H9 (cell line): ENCODE measurements at regions not wholly inside any gene's neighbourhood (a gene's known extent, or its start where the extent isn't known, plus 50 kb on each side); places are given as distances from the start of the nearest gene placed in this dataset.

ENCODE experiments used
- DNase-seq: peaks from one replicate; pipeline ENCODE4 v3.0.0-alpha.2; 2017
- H2AFZ ChIP-seq: one replicate; pipeline ENCODE4 v1.6.1; 2013; ENCODE audit warnings: mild to moderate bottlenecking, low read length, control low read depth, moderate library complexity
- H2AK5ac ChIP-seq: 2 replicates; pipeline ENCODE4 v1.6.1; 2013; ENCODE audit warnings: low read length, control low read depth, mixed read lengths; ENCODE audit not compliant: insufficient read length
- H2BK120ac ChIP-seq: one replicate; pipeline ENCODE4 v1.6.1; 2013; ENCODE audit warnings: low read depth, mild to moderate bottlenecking, low read length, control low read depth, inconsistent platforms; ENCODE audit not compliant: poor library complexity, severe bottlenecking
- H2BK12ac ChIP-seq: 2 replicates; pipeline ENCODE4 v1.6.1; 2013; ENCODE audit warnings: low read length, control low read depth, mixed read lengths, low read depth; ENCODE audit not compliant: insufficient read length
- H2BK15ac ChIP-seq: 2 replicates; pipeline ENCODE4 v1.6.1; 2013; ENCODE audit warnings: low read depth, low read length, control low read depth
- H2BK20ac ChIP-seq: one replicate; pipeline ENCODE4 v1.6.1; 2013; ENCODE audit warnings: low read depth, mild to moderate bottlenecking, low read length, control low read depth, inconsistent platforms; ENCODE audit not compliant: poor library complexity, severe bottlenecking
- H2BK5ac ChIP-seq: 2 replicates; pipeline ENCODE4 v1.6.1; 2013; ENCODE audit warnings: low read length, control low read depth, mixed read lengths; ENCODE audit not compliant: insufficient read length
- H3K14ac ChIP-seq: 2 replicates; pipeline ENCODE4 v1.6.1; 2013; ENCODE audit warnings: low read length, control low read depth; ENCODE audit not compliant: insufficient read depth
- H3K18ac ChIP-seq: 2 replicates; pipeline ENCODE4 v1.6.1; 2013; ENCODE audit warnings: low read depth, mild to moderate bottlenecking, mixed read lengths, low read length, control low read depth; ENCODE audit not compliant: insufficient read length
- H3K23ac ChIP-seq: 2 replicates; pipeline ENCODE4 v1.6.1; 2013; ENCODE audit warnings: low read length, control low read depth, mixed read lengths, low read depth; ENCODE audit not compliant: insufficient read length
- H3K23me2 ChIP-seq: 2 replicates; pipeline ENCODE4 v1.6.1; 2013; ENCODE audit warnings: low read depth, mild to moderate bottlenecking, mixed read lengths, low read length, control low read depth; ENCODE audit not compliant: insufficient read length, poor library complexity, severe bottlenecking
- H3K27ac ChIP-seq: 2 replicates; pipeline ENCODE4 v1.5.1; 2013; ENCODE audit warnings: low read length, control low read depth, mixed read lengths, low read depth; ENCODE audit not compliant: insufficient read length
- H3K27me3 ChIP-seq: 2 replicates; pipeline ENCODE4 v1.6.1; 2013; ENCODE audit warnings: low read length, control low read depth, inconsistent platforms; ENCODE audit not compliant: insufficient read depth
- H3K4ac ChIP-seq: 2 replicates; pipeline ENCODE4 v1.6.1; 2013; ENCODE audit warnings: low read depth, mild to moderate bottlenecking, control low read depth, inconsistent platforms, low read length, moderate library complexity
- H3K4me1 ChIP-seq: 2 replicates; pipeline ENCODE4 v1.6.1; 2013; ENCODE audit warnings: low read length, control low read depth, inconsistent platforms; ENCODE audit not compliant: insufficient read depth
- H3K4me2 ChIP-seq: 2 replicates; pipeline ENCODE4 v1.6.1; 2013; ENCODE audit warnings: low read length, control low read depth, mixed read lengths; ENCODE audit not compliant: insufficient read length, insufficient read depth
- H3K56ac ChIP-seq: 2 replicates; pipeline ENCODE4 v1.6.1; 2013; ENCODE audit warnings: low read depth, mild to moderate bottlenecking, mixed read lengths, low read length, control low read depth; ENCODE audit not compliant: insufficient read length
- H3K79me1 ChIP-seq: 2 replicates; pipeline ENCODE4 v1.6.1; 2013; ENCODE audit warnings: low read depth, mild to moderate bottlenecking, moderate library complexity, low read length, control low read depth, inconsistent platforms; ENCODE audit not compliant: insufficient read depth, poor library complexity, severe bottlenecking
- H3K79me2 ChIP-seq: 2 replicates; pipeline ENCODE4 v1.6.1; 2013; ENCODE audit warnings: low read length, control low read depth, inconsistent platforms; ENCODE audit not compliant: insufficient read depth
- H3K9ac ChIP-seq: 2 replicates; pipeline ENCODE4 v1.6.1; 2013; ENCODE audit warnings: low read length, control low read depth, mixed read lengths; ENCODE audit not compliant: insufficient read length; ENCODE audit errors: extremely low read depth
- H3K9me3 ChIP-seq: one replicate; pipeline ENCODE4 v1.6.1; 2013; ENCODE audit warnings: low read depth, low read length, inconsistent platforms; ENCODE audit not compliant: control insufficient read depth
- H3T11ph ChIP-seq: one replicate; pipeline ENCODE4 v1.6.1; 2013; ENCODE audit warnings: mild to moderate bottlenecking, low read length, control low read depth, inconsistent platforms
- H4K20me1 ChIP-seq: one replicate; pipeline ENCODE4 v1.6.1; 2013; ENCODE audit not compliant: control insufficient read depth, insufficient read length, insufficient read depth
- H4K5ac ChIP-seq: 2 replicates; pipeline ENCODE4 v1.6.1; 2013; ENCODE audit warnings: low read depth, mild to moderate bottlenecking, mixed read lengths, low read length, control low read depth; ENCODE audit not compliant: insufficient read length
- H4K8ac ChIP-seq: replicated peaks from 2 replicates; pipeline ENCODE4 v1.6.1; 2013; ENCODE audit warnings: low read length, control low read depth, mixed read lengths, low read depth; ENCODE audit not compliant: insufficient read length
- H4K91ac ChIP-seq: 2 replicates; pipeline ENCODE4 v1.6.1; 2013; ENCODE audit warnings: low read depth, mild to moderate bottlenecking, moderate library complexity, mixed read lengths, low read length, control low read depth; ENCODE audit not compliant: insufficient read length
- H3K27ac Mint-ChIP-seq, 3 experiments: 2 replicates in 2 of 3; 3 replicates in 1 of 3; pipeline ENCODE4 v1.8.0; 2020 to 2021; ENCODE audit warnings: mixed read lengths in 3 of 3, mild to moderate bottlenecking in 1 of 3, moderate library complexity in 1 of 3
- H3K27me3 Mint-ChIP-seq: 2 replicates; pipeline ENCODE4 v1.8.0; 2021; ENCODE audit warnings: low read depth, mild to moderate bottlenecking, moderate library complexity, mixed read lengths
- H3K36me3 Mint-ChIP-seq, 3 experiments: 2 replicates in 2 of 3; 3 replicates in 1 of 3; pipeline ENCODE4 v1.8.0; 2020 to 2021; ENCODE audit warnings: low read depth in 3 of 3, mixed read lengths in 3 of 3; ENCODE audit not compliant: insufficient read depth in 1 of 3
- H3K4me1 Mint-ChIP-seq, 2 experiments: 2 replicates each; pipeline ENCODE4 v1.8.0; 2020; ENCODE audit warnings: mixed read lengths in 2 of 2
- H3K4me3 Mint-ChIP-seq, 2 experiments: 2 replicates in 1 of 2; 3 replicates in 1 of 2; pipeline ENCODE4 v1.8.0; 2020 to 2021; ENCODE audit warnings: mild to moderate bottlenecking in 2 of 2, mixed read lengths in 2 of 2, moderate library complexity in 1 of 2
- H3K9me3 Mint-ChIP-seq, 2 experiments: 2 replicates in 1 of 2; 3 replicates in 1 of 2; pipeline ENCODE4 v1.8.0; 2020; ENCODE audit warnings: mild to moderate bottlenecking in 2 of 2, mixed read lengths in 2 of 2, moderate library complexity in 1 of 2
- CTCF ChIP-seq: fragments of 200-600 bp; sonication (generic); conservative IDR thresholded peaks from 3 replicates; pipeline ENCODE4 v1.8.0; 2021; ENCODE audit warnings: antibody characterized with exemption, mild to moderate bottlenecking

GRCh38 chr10:31624611-31625010 lies 304.0 kb downstream of the ARHGAP12 start:
- no peak overlapping the region for H2BK15ac ChIP-seq
- H3K79me1 ChIP-seq: no peaks in the 10 kb centered on the region
- DNase-seq: no peak
- no peak overlapping the region for H3K4ac ChIP-seq
- no peaks in the 10 kb centered on the region; the same call in 1 of the 2 replicates for H3K27me3 Mint-ChIP-seq
- no peak overlapping the region for H3K23ac ChIP-seq
- no peaks in the 10 kb centered on the region for H3K27me3 ChIP-seq
- no peak for TF ChIP-seq CTCF
- H2BK120ac ChIP-seq: no peak overlapping the region
- no peaks in the 10 kb centered on the region for H3K9me3 ChIP-seq
- H3K9ac ChIP-seq: no peak overlapping the region
- no peak overlapping the region for H2AK5ac ChIP-seq
- no peak overlapping the region for H2BK5ac ChIP-seq
- no peak overlapping the region for H3K27ac ChIP-seq
- no peak overlapping the region for H3K27ac Mint-ChIP-seq
- peaks cover 10 to 15% of the 10 kb centered on the region in 2 experiments for H3K4me1 Mint-ChIP-seq
- H3K4me2 ChIP-seq: no peak overlapping the region
- H3K23me2 ChIP-seq: no peaks in the 10 kb centered on the region
- H3K36me3 Mint-ChIP-seq: peaks cover 10 to 28% (median 18%) of the 10 kb centered on the region in 3 experiments
- H3K4me3 Mint-ChIP-seq: no peak overlapping the region
- H2BK20ac ChIP-seq: no peak overlapping the region
- H2BK12ac ChIP-seq: no peak overlapping the region
- no peak overlapping the region for H4K91ac ChIP-seq
- no peak overlapping the region for H3T11ph ChIP-seq
- no peak overlapping the region for H4K5ac ChIP-seq
- peaks cover 25 to 35% of the 10 kb centered on the region in 2 experiments for H3K9me3 Mint-ChIP-seq
- H3K18ac ChIP-seq: no peak overlapping the region
- no peaks in the 10 kb centered on the region for H4K20me1 ChIP-seq
- no peak overlapping the region for H3K14ac ChIP-seq
- no peak overlapping the region for H4K8ac ChIP-seq
- 0 out of 2 replicates have a peak, but pooled peaks cover 3% of the 10 kb centered on the region for H3K4me1 ChIP-seq
- no peak overlapping the region for H3K56ac ChIP-seq
- no peak overlapping the region for H2AFZ ChIP-seq
- H3K79me2 ChIP-seq: no peaks in the 10 kb centered on the region
